ENCODE measurements at regions not wholly inside any gene's neighbourhood (a gene's known extent, or its start where the extent isn't known, plus 50 kb on each side); places are given as distances from the start of the nearest gene placed in this dataset.

- H3K4me2 ChIP-seq (ENCODE audit: low read depth, low read length) = no peak overlapping the region
- WGBS (ENCODE audit: low lambda C conversion rate) = 93% methylated on average over 2 of the region's 6 CpGs
- ChIA-PET POLR2A (no interaction called here), CTCF (ENCODE audit: low intra/inter-chr PET ratio, low total read pairs) (no interaction called here)
- no peaks in the 10 kb centered on the region for H3K36me3 ChIP-seq (replicated peaks in 1 of 2; ENCODE audit: control insufficient read depth in 1 of 2, insufficient read depth in 2 of 2, low read length in 2 of 2)
- no peak for DNase-seq (ENCODE audit: low spot score)
- H3K9ac ChIP-seq (ENCODE audit: insufficient read depth, low read depth, low read length) = no peak overlapping the region
- H4K20me1 ChIP-seq (ENCODE audit: insufficient read depth, low read length) = no peaks in the 10 kb centered on the region
- in situ Hi-C loops (cut with HindIII; ENCODE audit: extremely low pct_ligation_motif_present, low pct_unique_long_range_greater_than_20kb) (no loop called here), intact Hi-C loops (cut with micrococcal nuclease; ENCODE audit: unreplicated experiment) (no loop called here)
- TF ChIP-seq PREB (CRISPR knock-in tag; IDR thresholded peaks at IDR 0.05) (no peak), GABPB1 (CRISPR knock-in tag; IDR thresholded peaks at IDR 0.05) (no peak)
- no peak overlapping the region for H2AFZ ChIP-seq (ENCODE audit: low read length)
- FAIRE-seq = no peak
- no peaks in the 10 kb centered on the region for H3K4me1 ChIP-seq (ENCODE audit: insufficient read depth, low read length)
- no TSS peak for BruUV-seq (replicated peaks)
- H3K79me2 ChIP-seq (ENCODE audit: insufficient read depth, low read length) = no peaks in the 10 kb centered on the region
- H3K27me3 ChIP-seq (ENCODE audit: control insufficient read depth in 1 of 2, insufficient read depth in 2 of 2, low read length in 2 of 2) = no peaks in the 10 kb centered on the region
- no peak overlapping the region for H3K4me3 ChIP-seq (replicated peaks in 1 of 3; ENCODE audit: insufficient read depth in 1 of 3, low read depth in 2 of 3, low read length in 3 of 3)
- no peak overlapping the region for H3K27ac ChIP-seq (ENCODE audit: extremely low read length, insufficient read depth, low read length)
- no peaks in the 10 kb centered on the region for H3K9me3 ChIP-seq (ENCODE audit: low read length)
- no peak for ATAC-seq
Observed at GRCh38 chrX:74119016-74119910, 184.7 kb upstream of the ZCCHC13 start.

GRCh38 chrX:74117962-74118902 lies 185.7 kb upstream of the ZCCHC13 start:
- no peaks in the 10 kb centered on the region for H4K20me1 ChIP-seq (ENCODE audit: insufficient read depth, low read length)
- H3K9ac ChIP-seq (ENCODE audit: insufficient read depth, low read depth, low read length) = no peak overlapping the region
- POLR2A ChIA-PET = no interaction called here
- no peaks in the 10 kb centered on the region for H3K79me2 ChIP-seq (ENCODE audit: insufficient read depth, low read length)
- no peak for DNase-seq (ENCODE audit: low spot score)
- BruUV-seq (replicated peaks) = no TSS peak
- CTCF ChIA-PET (ENCODE audit: low intra/inter-chr PET ratio, low total read pairs) = no interaction called here
- no peaks in the 10 kb centered on the region for H3K36me3 ChIP-seq (replicated peaks in 1 of 2; ENCODE audit: control insufficient read depth in 1 of 2, insufficient read depth in 2 of 2, low read length in 2 of 2)
- in situ Hi-C loops (cut with HindIII; ENCODE audit: extremely low pct_ligation_motif_present, low pct_unique_long_range_greater_than_20kb) = no loop called here
- no peak for FAIRE-seq
- H3K4me1 ChIP-seq (ENCODE audit: insufficient read depth, low read length) = no peaks in the 10 kb centered on the region
- no peak overlapping the region for H3K4me3 ChIP-seq (replicated peaks in 1 of 3; ENCODE audit: insufficient read depth in 1 of 3, low read depth in 2 of 3, low read length in 3 of 3)
- intact Hi-C loops (cut with micrococcal nuclease; ENCODE audit: unreplicated experiment) = no loop called here
- no peak for ATAC-seq
- WGBS (ENCODE audit: low lambda C conversion rate) = no CpG with 5 or more reads among the region's 10 CpGs
- no peak overlapping the region for H3K4me2 ChIP-seq (ENCODE audit: low read depth, low read length)
- no peak overlapping the region for H3K27ac ChIP-seq (ENCODE audit: extremely low read length, insufficient read depth, low read length)
- H3K9me3 ChIP-seq (ENCODE audit: low read length) = no peaks in the 10 kb centered on the region
- H2AFZ ChIP-seq (ENCODE audit: low read length) = no peak overlapping the region
- H3K27me3 ChIP-seq (ENCODE audit: control insufficient read depth in 1 of 2, insufficient read depth in 2 of 2, low read length in 2 of 2) = no peaks in the 10 kb centered on the region
- TF ChIP-seq ZNF180 (CRISPR knock-in tag; IDR thresholded peaks at IDR 0.05; ENCODE audit: borderline replicate concordance, low read depth) (no peak), SYNCRIP (IDR thresholded peaks at IDR 0.05; ENCODE audit: insufficient read depth, low read depth, low read length) (no peak), NFIC (IDR thresholded peaks at IDR 0.05; ENCODE audit: low read length) (no peak)
- TF ChIP-seq, protein P1, sequence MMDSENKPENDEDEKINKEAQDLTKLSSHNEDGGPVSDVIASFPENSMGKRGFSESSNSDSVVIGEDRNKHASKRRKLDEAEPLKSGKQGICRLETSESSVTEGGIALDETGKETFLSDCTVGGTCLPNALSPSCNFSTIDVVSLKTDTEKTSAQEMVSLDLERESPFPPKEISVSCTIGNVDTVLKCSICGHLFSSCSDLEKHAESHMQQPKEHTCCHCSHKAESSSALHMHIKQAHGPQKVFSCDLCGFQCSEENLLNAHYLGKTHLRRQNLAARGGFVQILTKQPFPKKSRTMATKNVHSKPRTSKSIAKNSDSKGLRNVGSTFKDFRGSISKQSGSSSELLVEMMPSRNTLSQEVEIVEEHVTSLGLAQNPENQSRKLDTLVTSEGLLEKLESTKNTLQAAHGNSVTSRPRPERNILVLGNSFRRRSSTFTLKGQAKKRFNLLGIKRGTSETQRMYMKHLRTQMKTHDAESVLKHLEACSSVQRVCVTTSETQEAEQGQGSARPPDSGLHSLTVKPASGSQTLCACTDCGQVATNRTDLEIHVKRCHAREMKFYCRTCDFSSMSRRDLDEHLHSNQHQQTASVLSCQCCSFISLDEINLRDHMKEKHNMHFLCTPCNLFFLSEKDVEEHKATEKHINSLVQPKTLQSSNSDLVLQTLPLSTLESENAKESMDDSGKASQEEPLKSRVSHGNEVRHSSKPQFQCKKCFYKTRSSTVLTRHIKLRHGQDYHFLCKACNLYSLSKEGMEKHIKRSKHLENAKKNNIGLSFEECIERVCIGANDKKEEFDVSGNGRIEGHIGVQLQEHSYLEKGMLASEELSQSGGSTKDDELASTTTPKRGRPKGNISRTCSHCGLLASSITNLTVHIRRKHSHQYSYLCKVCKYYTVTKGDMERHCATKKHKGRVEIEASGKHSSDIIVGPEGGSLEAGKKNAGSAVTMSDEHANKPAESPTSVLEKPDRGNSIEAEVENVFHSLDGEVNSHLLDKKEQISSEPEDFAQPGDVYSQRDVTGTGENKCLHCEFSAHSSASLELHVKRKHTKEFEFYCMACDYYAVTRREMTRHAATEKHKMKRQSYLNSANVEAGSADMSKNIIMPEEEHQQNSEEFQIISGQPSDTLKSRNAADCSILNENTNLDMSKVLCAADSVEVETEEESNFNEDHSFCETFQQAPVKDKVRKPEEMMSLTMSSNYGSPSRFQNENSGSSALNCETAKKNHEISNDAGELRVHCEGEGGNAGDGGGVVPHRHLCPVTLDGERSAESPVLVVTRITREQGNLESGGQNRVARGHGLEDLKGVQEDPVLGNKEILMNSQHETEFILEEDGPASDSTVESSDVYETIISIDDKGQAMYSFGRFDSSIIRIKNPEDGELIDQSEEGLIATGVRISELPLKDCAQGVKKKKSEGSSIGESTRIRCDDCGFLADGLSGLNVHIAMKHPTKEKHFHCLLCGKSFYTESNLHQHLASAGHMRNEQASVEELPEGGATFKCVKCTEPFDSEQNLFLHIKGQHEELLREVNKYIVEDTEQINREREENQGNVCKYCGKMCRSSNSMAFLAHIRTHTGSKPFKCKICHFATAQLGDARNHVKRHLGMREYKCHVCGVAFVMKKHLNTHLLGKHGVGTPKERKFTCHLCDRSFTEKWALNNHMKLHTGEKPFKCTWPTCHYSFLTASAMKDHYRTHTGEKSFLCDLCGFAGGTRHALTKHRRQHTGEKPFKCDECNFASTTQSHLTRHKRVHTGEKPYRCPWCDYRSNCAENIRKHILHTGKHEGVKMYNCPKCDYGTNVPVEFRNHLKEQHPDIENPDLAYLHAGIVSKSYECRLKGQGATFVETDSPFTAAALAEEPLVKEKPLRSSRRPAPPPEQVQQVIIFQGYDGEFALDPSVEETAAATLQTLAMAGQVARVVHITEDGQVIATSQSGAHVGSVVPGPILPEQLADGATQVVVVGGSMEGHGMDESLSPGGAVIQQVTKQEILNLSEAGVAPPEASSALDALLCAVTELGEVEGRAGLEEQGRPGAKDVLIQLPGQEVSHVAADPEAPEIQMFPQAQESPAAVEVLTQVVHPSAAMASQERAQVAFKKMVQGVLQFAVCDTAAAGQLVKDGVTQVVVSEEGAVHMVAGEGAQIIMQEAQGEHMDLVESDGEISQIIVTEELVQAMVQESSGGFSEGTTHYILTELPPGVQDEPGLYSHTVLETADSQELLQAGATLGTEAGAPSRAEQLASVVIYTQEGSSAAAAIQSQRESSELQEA (CRISPR knock-in tag; IDR thresholded peaks at IDR 0.05; ENCODE audit: not compliant biosample characterization) = no peak
